C4-2B (cell line): ENCODE measurements at regions not wholly inside any gene's neighbourhood (a gene's known extent, or its start where the extent isn't known, plus 50 kb on each side); places are given as distances from the start of the nearest gene placed in this dataset.

Source experiments
- ZFX ChIP-seq: fragments of 450-650 bp; IDR thresholded peaks from 2 replicates; pipeline ENCODE4 v1.6.1; 2017
- TF ChIP-seq, protein P1 (sequence below): fragments of 450-650 bp; conservative IDR thresholded peaks from 2 replicates; pipeline ENCODE4 v1.5.1; 2017; ENCODE audit warnings: mild to moderate bottlenecking

DNA sequence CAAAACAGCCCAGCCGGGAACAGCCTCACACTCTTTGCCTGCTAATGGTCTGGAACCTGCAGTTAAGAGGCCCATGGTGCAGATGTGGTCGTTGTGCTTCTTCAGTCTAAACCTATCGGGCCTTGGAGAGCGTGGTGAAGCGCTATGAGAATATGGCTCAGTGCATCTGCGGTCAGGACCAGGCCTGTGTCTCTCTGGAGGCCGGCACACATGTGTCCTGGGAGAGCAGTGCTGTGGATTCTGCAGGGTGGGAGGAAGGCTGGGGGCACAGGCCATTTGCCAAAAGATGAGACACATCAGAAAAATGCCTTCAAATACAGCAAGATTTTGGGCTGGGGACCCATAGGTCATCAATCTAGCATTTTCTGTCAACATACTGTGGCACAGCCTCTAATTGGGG lies 231.5 kb upstream of the GLI3 start:
- TF ChIP-seq, protein P1, sequence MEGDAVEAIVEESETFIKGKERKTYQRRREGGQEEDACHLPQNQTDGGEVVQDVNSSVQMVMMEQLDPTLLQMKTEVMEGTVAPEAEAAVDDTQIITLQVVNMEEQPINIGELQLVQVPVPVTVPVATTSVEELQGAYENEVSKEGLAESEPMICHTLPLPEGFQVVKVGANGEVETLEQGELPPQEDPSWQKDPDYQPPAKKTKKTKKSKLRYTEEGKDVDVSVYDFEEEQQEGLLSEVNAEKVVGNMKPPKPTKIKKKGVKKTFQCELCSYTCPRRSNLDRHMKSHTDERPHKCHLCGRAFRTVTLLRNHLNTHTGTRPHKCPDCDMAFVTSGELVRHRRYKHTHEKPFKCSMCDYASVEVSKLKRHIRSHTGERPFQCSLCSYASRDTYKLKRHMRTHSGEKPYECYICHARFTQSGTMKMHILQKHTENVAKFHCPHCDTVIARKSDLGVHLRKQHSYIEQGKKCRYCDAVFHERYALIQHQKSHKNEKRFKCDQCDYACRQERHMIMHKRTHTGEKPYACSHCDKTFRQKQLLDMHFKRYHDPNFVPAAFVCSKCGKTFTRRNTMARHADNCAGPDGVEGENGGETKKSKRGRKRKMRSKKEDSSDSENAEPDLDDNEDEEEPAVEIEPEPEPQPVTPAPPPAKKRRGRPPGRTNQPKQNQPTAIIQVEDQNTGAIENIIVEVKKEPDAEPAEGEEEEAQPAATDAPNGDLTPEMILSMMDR, result no peak
- TF ChIP-seq ZFX, result no peak
